ENCODE measurements at regions not wholly inside any gene's neighbourhood (a gene's known extent, or its start where the extent isn't known, plus 50 kb on each side); places are given as distances from the start of the nearest gene placed in this dataset.

- Mint-ChIP-seq H3K36me3 (ENCODE audit: low read depth, unreplicated experiment) (no peaks in the 10 kb centered on the region), H3K27ac (ENCODE audit: unreplicated experiment) (no peak overlapping the region), H3K4me3 (ENCODE audit: unreplicated experiment) (no peak overlapping the region), H3K27me3 (ENCODE audit: unreplicated experiment) (peaks cover 2% of the 10 kb centered on the region), H3K9me3 (ENCODE audit: unreplicated experiment) (no peaks in the 10 kb centered on the region), H3K4me1 (ENCODE audit: unreplicated experiment) (peaks cover 2% of the 10 kb centered on the region)
- DNase-seq (ENCODE audit: low spot score) = peak; percentile 67
- peak; percentile 77 for TF ChIP-seq CTCF (IDR thresholded peaks at IDR 0.05; ENCODE audit: unreplicated experiment)
These were observed 206.6 kb upstream of the RFX3 start for GRCh38 chr9:3732077-3733038.

- TF ChIP-seq CTCF (IDR thresholded peaks at IDR 0.05; ENCODE audit: unreplicated experiment) = no peak
- Mint-ChIP-seq H3K27me3 (ENCODE audit: unreplicated experiment) (peaks cover 2% of the 10 kb centered on the region), H3K36me3 (ENCODE audit: low read depth, unreplicated experiment) (no peaks in the 10 kb centered on the region), H3K9me3 (ENCODE audit: unreplicated experiment) (no peaks in the 10 kb centered on the region), H3K4me1 (ENCODE audit: unreplicated experiment) (peaks cover 2% of the 10 kb centered on the region), H3K27ac (ENCODE audit: unreplicated experiment) (no peak overlapping the region), H3K4me3 (ENCODE audit: unreplicated experiment) (no peak overlapping the region)
- DNase-seq (ENCODE audit: low spot score) = no peak
These were observed 204.7 kb upstream of the RFX3 start for GRCh38 chr9:3730511-3730922.

- no peaks in the 10 kb centered on the region for H3K27me3 Mint-ChIP-seq (ENCODE audit: unreplicated experiment)
- DNase-seq (ENCODE audit: low spot score) = no peak
- no peak for TF ChIP-seq CTCF (IDR thresholded peaks at IDR 0.05; ENCODE audit: unreplicated experiment)
- H3K9me3 Mint-ChIP-seq (ENCODE audit: unreplicated experiment) = no peaks in the 10 kb centered on the region
- no peak overlapping the region for H3K27ac Mint-ChIP-seq (ENCODE audit: unreplicated experiment)
- no peaks in the 10 kb centered on the region for H3K36me3 Mint-ChIP-seq (ENCODE audit: low read depth, unreplicated experiment)
- H3K4me3 Mint-ChIP-seq (ENCODE audit: unreplicated experiment) = no peak overlapping the region
- no peaks in the 10 kb centered on the region for H3K4me1 Mint-ChIP-seq (ENCODE audit: unreplicated experiment)
These were observed 195.3 kb upstream of the RFX3 start for GRCh38 chr9:3721096-3721495.

- H3K27me3 Mint-ChIP-seq (ENCODE audit: unreplicated experiment) = no peaks in the 10 kb centered on the region
- H3K36me3 Mint-ChIP-seq (ENCODE audit: low read depth, unreplicated experiment) = no peaks in the 10 kb centered on the region
- no peak overlapping the region for H3K27ac Mint-ChIP-seq (ENCODE audit: unreplicated experiment)
- no peak for TF ChIP-seq CTCF (IDR thresholded peaks at IDR 0.05; ENCODE audit: unreplicated experiment)
- no peaks in the 10 kb centered on the region for H3K9me3 Mint-ChIP-seq (ENCODE audit: unreplicated experiment)
- H3K4me3 Mint-ChIP-seq (ENCODE audit: unreplicated experiment) = no peak overlapping the region
- no peak for DNase-seq (ENCODE audit: low spot score)
- no peaks in the 10 kb centered on the region for H3K4me1 Mint-ChIP-seq (ENCODE audit: unreplicated experiment)
These were observed 193.5 kb upstream of the RFX3 start for GRCh38 chr9:3719286-3719685.

- no peaks in the 10 kb centered on the region for H3K36me3 Mint-ChIP-seq (ENCODE audit: low read depth, unreplicated experiment)
- TF ChIP-seq CTCF (IDR thresholded peaks at IDR 0.05; ENCODE audit: unreplicated experiment) = no peak
- H3K27me3 Mint-ChIP-seq (ENCODE audit: unreplicated experiment) = no peaks in the 10 kb centered on the region
- H3K27ac Mint-ChIP-seq (ENCODE audit: unreplicated experiment) = no peak overlapping the region
- no peak for DNase-seq (ENCODE audit: low spot score)
- H3K4me1 Mint-ChIP-seq (ENCODE audit: unreplicated experiment) = no peaks in the 10 kb centered on the region
- no peak overlapping the region for H3K4me3 Mint-ChIP-seq (ENCODE audit: unreplicated experiment)
- H3K9me3 Mint-ChIP-seq (ENCODE audit: unreplicated experiment) = no peaks in the 10 kb centered on the region
These were observed 190.6 kb upstream of the RFX3 start for GRCh38 chr9:3716415-3716814.

All from endothelial cell (in vitro differentiated cells).